Right hindlimb (tissue), 1 donor: ENCODE measurements at regions not wholly inside any gene's neighbourhood (a gene's known extent, or its start where the extent isn't known, plus 50 kb on each side); places are given as distances from the start of the nearest gene placed in this dataset.
"Not testable (repeated sequence)": the region's sequence is repeated elsewhere in the genome, so short reads cannot be mapped to it uniquely, and the experiment has no call there.

Source experiments
- DNase-seq: peaks from one replicate; pipeline ENCODE4 v3.0.0-alpha.2; 2018

DNA sequence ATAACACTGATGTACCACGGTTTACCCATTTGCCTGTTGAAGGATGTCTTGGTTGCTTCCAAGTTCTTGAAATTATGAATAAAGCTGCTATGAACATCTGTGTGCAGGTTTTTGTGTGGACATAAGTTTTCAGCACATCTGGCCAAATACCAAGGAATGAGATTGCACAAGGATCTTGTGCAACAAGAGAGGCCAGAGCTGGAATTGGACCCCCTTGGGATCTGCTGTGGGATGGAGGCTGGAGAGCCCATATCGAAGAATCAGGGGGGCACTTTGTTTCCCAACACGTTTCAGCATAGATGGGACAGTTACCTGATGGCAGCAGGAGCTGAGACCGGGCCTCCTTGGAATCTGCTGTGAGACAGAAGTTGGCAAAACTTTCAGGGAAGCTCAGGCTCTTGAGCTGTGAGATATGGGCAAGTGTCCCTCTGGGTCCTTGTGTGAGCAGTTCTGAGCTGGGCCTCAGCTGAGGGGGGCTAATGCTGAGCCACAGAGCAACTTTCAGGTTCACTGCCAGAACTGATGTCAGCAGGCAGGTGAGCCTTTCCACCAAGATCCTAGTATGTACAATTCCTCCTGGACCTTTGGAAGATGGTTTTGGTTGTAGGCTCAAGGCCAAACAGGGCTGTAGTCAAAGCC lies 115.2 kb upstream of the RAB18 start:
- no peak for DNase-seq

DNA sequence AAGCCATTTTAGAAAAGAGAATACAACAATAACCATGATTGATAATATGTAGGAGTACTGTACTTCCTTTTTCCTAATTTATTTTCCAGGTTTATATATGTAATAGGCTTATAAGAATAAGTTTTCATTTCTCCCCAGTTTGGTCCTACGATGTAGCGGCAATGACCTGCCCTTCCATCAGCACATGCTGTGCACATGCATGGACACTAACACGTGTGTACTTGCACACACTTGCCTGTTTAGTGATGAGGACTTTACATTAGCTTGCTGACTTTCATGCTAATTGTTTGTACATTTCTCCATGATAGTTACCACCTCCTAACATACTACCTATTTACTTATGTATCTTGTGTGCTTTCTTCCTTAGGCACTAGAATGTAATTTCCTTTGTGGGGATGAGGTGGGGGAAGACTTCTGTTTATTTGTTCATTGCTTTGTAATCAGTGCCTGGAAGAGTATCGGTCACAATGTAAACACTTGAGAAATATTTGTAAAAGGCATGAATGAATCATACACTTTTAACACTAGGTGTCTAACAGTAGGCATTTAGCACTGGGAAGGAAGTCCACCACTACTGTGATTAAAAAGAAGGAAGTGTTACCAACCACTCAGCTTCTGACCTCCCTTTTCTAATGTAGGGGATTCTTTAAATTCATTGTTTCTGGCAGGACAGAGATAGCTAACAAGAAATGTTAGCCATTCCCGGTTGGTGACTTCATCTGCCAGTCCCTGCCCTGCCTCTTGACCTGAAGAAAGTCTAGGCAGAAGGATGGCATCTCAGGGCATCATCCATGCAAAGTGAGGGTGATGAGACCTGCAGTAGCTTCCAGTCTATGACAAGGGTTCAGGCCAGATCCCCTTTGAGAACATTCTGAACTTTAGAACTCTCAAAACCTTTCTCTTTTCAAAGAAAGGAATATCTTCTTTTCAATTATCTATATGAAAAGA lies 120.2 kb upstream of the RAB18 start:
- no peak for DNase-seq

DNA sequence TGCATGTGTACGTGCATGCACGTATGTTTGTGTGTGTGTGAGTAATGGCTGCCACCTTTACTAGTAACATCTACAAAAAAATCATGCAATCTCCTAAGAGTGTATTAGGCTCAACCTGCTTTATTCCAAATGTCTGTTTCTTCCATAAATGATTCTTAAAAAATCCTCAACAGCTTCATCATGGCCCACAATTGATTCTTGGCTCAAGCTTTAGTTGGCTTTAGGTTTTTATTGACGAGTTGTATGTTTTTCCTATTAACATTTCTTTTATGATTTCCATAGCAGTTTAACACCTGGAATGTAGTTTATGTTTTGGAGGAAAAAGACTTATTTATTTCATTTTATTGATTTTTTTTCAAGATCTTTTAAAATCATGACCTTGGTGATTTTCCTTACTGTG lies 121.9 kb upstream of the RAB18 start:
- no peak for DNase-seq

DNA sequence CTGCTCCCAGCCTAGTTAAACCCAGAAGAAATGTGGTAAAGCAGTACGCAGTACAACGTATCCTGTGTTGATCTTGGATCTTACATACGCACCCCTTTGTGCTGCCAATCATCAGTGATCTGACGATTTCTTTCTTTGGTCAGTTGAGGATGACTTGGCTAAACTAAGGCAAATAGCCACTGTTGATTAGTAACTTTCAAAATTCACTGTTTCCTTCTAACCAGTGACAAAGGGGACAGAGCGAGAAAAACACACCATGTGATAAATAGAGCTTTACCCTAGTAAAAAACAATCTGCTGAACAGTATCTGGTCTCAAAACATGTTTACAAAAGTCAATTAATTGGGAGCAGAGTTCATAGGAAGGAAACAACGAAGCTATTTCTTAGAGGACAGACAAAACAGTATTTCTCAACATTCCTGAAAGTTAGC lies 123.2 kb upstream of the RAB18 start:
- no peak for DNase-seq

DNA sequence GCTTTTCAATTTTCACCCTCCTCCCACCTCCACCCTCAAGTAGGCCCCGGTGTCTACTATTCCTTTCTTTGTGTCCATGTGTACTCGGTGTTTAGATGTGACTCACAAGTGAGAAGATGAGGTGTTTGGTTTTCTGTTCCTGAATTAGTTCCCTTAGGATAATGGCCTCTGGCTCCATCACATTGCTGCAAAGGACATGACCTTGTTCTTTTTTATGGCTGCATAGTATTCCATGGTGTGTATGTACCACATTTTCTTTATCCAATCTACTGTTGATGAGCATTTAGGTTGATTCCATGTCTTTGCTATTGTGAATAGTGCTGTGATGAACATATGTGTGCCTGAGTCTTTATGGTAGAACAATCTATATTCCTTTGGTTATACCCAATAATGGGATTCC lies 125.1 kb upstream of the RAB18 start:
- DNase-seq: not testable (repeated sequence)

DNA sequence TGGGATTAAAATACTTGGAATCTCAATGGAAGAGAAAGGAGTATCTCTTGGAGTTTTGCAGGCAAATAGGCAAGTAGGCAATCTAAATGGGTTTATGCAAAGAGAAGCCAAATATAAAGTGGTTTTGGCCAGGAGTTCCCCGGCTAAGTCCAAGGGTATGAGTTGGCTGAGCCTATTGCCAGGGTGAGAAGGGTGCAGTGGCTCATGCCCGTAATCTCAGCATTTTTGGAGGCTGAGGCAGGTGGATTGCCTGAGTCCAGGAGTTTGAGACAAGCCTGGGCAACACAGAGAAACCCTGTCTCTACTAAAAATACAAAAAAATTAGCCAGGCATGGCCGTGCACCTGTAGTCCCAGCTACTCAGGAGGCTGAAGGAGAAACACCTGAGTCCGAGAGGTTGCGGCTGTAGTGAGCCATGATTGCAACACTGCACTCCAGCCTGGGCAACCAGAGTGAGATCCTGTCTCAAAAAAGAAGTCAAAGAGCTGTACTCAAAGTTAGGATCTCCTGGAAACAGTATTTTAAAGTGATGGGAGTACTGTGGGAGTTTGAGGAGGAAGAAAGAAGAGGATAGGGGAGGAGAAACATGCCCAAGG lies 130.4 kb upstream of the RAB18 start:
- DNase-seq: no peak

DNA sequence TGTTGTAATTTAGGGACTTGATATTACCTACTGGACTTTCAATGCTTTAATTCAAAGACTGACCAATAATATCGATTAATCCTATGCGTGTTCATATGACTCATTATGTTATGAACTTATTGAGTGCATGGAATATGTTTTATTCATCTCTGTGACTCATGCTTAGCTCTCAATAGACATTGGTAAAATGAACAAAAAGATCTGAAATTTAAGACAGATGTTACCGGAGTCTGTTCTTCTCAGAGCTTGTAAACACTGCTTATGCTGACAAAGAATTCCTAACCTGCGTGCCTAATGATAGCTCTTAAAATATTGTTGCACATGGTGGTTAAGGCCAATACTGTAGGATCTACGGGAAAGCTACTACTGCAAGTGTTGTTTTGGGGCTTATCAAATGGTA lies 131.5 kb upstream of the ACBD5 start:
- DNase-seq: no peak

DNA sequence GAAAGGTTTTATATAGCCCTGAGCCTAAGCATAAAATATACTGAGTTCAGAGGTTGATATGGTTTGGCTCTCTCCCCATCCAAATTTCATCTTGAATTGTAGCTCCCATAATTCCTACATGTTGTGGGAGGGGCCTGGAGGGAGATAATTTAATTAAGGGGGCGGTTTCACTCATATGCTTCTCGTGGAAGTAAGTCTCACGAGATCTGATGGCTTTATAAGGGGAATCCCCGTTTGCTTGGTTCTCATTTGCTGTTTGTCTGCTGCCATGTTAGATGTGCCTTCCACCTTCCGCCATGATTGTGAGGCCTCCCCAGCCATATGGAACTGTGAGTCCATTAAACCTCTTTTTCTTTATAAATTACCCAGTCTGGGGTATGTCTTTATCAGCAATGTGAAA lies 130.8 kb upstream of the ACBD5 start:
- not testable (repeated sequence) for DNase-seq

DNA sequence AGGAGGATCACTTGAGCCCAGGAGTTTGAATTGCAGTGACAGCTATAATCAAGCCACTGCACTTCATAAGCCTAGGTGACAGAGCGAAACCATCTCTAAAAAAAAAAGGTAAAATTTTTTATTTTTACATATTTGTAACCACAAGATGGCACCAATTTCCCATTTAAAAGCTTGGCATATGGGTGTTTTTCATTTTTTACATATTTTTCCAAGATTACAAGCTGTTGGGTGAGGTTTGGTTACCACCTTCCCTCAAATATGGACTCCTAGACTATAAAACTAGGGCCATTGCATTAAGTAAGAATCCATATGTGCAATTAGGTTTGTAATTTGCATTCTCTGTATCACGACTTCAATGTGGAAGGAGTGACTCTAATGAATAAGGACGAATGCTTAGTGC lies 129.3 kb upstream of the ACBD5 start:
- no peak for DNase-seq

DNA sequence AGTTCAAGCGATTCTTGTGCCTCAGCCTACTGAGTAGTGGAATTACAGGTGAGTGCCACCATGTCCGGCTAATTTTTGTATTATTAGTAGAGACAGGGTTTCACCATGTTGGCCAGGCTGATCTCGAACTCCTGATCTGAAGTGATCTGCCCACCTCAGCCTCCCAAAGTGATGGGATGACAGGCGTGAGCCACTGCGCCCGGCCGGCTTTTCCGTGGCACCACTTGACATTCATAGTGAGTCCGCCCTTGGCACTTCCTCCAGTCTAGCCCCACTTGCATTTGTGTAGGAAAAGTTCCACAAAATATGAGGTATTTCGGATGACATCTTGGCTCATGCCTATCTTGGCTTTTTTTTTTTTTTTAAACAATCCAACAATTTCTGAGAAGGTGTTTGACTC lies 128.1 kb upstream of the ACBD5 start:
- no peak for DNase-seq

DNA sequence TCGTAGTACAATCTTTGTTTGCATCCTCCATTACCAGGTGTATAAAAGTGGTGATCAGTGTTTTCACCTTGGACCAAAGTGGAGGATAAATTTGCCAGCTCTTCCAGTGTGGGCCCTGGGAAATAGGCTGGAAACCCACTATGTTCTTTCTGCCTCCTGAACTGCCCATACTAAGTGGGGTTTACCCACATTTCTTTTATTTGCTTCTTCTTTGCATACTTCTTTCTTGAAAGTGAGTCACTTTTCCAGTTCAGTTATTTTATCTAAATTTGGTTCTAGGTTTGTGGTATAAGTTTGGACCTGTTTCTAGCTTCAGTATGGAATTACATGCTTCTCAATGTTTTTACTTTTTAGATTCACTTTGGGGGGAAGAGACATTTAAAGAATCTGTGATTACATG lies 126.2 kb upstream of the ACBD5 start:
- DNase-seq: no peak

DNA sequence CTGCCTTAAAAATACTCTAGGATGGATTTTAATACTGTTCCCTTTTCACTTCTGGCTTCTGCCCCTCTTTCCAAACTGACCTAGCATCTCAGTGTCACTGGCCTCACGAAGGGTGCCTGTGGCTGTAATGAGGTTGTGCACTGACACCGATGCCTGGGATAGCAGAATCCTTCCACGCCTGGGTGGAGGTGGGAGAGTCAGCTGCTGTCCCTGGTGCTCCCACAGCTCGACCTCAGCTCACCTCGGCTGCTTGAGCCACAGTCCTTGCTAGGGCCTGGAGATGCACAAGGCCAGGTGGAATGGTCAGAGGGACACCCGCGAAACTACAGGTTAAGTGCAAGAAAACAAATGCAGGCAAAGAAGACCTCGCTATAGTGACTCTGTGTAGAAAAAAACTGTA lies 123.4 kb upstream of the ACBD5 start:
- no peak for DNase-seq

DNA sequence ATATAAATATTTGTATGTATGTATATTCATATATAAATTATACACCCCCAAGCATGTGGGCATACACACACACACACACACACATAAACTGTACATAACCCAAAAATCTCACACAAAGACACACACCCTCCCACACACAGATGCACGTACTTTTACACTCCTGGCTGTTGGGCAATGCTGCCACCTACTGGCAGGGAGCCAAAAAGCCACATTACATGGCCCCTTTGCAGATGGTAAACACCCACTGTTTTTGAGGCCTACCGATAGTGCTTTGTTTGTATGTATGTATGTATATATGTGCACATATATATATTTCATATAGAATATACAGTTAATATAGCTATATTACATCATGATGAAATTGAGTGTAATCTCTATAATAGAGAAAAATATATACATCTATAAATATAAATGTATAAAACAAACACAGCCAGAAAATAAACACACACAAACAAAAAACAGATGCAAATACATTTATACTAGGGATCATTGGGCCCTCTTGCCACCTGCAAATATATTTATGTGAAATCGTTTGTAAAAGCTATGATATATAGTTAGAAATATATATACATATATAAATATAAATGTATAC lies 120.1 kb upstream of the ACBD5 start:
- peak; percentile 69 for DNase-seq

DNA sequence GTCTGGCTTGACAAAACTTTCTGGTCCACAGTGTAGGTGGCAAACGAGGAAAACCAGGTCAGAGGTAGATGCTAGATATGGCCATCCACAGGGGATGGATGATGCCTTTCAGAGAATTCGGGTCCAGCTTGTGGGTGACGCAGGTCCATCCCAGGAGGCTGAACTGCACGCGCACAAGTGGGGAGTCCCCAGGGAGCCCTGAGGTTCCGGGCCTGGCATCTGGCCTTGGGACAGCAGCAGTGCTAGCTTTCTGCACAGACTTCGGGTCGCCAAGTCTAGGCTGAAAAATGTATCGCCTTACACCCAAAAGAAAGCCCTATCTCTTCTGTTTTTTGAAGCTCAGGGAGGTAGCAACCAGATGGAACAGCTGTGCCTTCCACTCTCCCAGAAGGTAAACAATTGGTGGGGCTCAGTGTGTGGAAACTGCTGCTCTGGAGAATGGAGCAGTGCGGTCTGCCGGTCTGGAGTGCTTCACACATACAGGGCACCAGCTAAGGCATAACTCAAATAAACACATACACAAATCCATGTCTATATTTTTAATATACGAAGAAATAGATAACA lies 119.3 kb upstream of the ACBD5 start:
- no peak for DNase-seq

DNA sequence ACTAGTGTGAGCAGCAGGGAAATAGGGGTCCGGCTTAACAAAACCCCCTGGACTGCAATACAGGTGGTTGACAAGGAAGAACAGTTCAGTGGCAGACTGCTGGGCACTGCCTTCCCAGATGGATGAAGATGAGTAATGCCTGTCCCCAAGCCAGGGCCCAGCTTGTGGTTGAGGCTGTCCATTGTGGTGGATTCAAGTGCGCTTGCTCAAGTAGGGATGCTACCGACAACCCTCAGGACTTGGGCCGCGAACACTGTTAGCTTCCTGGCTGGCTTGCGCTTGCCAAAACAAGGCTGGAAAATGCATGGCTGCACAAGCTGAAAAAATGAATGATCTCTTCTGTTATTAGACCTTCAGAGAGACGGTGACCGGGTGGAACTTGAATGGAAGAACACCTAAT lies 116.1 kb upstream of the ACBD5 start:
- DNase-seq: no peak

DNA sequence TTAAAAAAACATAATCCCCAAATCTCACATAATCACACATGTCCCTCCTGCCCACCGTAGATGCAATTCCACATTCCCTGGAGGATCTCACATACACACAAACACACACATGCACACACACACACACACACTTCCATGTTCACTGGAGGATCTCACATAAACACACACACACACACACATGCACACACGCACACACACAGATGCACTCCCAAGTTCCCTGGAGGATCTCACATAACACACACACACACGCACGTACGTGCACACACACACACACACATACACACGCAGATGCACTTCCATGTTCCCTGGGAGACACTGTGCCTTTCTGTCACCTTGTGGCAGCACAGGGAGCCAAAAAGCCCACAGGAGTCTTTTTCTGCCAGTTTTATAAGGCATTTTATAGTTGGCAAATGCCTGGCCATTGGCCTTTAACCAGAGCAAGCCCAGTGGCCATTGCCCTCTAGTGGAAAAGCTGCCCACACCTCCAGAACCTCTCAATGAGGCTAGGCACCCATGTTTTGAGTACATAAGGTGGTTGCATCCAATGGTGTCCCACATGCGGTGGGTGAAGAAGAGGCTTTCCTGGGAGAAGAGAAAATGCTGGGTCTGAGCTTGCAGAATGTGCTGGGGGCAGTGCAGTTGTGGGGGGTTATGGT lies 115.4 kb upstream of the ACBD5 start:
- DNase-seq: no peak

DNA sequence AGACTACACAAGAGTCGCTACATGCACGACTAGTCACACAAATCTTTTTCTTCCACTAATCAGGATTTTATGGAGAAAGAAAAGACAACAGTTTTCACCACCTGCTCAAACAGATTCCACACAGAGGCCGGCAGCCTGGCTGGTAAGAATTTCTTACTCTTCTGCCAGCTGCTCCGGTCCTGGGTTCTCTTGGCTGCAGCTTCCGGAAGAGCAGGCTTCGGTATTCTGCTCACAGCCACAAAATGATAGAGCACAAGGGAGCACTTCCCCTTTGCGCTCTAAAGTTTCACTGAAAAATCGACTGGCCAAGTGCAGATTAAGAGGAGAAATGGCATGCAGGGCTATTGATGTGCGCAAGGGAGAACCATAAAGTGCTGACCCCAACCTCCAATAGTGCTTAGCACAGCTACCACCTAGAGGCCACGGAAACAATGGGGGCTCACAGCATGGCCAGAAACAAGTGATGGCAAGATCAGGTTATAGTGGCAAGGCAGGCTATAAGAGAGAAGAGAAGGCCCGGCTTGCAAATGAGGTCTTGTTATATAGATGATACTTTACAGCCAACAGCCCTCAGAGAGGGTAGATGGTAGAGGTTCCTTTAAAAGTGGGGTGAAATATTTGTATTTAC lies 114.2 kb upstream of the ACBD5 start:
- DNase-seq: peak; percentile 61

DNA sequence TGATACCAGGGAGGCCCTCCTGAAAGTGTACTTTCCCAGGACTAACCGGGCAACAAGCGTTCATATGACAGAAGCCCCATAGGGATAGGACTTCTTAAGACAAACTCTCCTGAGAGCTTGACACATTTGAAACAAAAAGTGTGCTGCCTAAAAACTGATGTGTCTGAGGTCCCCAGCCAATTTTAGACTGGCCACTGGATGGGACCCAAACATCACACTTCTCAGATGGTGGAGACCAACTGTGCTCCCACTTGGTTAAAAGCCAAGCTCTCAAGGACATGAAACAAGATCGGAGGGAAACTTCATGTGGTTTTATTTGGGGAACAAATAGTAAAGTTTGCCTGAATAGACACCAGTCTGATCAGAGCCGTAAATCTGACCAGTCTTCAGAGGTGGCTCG lies 113.5 kb upstream of the ACBD5 start:
- not testable (repeated sequence) for DNase-seq

DNA sequence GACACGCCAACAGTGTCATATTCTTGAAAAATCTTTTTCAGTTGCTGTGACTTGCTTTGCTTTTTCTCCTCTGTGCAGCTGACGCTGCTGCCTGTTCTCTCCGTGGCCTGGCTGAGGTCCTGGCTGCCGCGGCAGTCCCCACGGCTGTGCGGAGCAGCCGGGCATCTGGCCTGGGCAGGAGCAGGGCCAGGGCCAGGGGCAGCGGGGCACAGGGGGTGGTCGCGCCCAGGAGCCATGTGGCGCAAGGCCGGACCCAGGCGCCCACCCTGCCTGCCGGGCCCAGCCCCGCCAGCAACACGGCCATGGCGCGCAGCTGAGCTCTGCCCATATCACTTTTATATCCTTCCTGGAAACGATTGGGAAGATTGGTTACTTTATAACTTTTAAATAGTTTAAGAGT lies 109.4 kb upstream of the ACBD5 start:
- no peak for DNase-seq

DNA sequence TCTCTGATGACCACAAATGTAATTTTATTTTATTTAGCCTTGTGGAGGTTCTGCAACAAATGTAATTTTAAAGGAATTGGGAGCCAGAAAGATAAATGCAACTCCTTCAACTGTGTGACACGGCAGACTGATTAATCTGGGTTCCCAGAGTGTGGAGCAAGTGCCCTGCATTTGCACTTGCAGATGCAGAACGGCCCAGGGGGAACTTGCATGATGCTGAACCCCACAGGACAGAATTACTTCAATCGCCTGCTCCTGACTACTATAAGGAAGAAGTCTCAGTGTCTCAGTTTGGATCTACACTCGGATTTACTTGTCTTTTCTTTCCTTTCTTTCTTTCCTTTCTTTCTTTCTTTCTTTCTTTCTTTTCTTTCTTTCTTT lies 107.2 kb upstream of the ACBD5 start:
- DNase-seq: not testable (repeated sequence)

DNA sequence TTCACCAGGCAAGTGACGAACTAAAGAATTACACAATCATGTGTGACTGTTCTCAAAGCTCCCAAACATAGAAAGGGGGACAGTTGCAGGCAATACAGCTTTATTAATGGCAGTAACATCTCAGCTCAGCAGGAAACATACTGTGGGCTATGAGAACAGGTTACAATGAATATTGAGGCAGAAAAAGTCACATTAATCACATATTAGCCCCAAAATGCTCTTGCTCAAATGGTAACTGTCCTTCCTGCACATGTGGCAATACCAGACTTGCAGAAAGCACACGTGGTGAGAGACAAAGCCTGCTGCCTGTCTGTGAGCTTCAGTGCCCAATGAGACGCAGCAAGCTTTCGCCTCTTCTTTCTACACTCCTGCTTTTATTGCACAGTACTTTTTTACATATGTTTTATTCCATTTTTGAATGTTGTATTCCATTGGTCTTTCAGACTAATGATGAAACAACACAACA lies 104.9 kb upstream of the ACBD5 start:
- DNase-seq: no peak
